HFF-Myc (cell line): ENCODE measurements at regions not wholly inside any gene's neighbourhood (a gene's known extent, or its start where the extent isn't known, plus 50 kb on each side); places are given as distances from the start of the nearest gene placed in this dataset.
"Not testable (repeated sequence)": the region's sequence is repeated elsewhere in the genome, so short reads cannot be mapped to it uniquely, and the experiment has no call there.

ENCODE experiments used
- DNase-seq: peaks from one replicate; pipeline ENCODE4 v3.0.0-alpha.2; 2011; ENCODE audit warnings: low read depth; ENCODE audit errors: extremely low read depth
- H3K4me3 ChIP-seq: replicated peaks from 2 replicates; pipeline ENCODE4 v1.5.1; 2011; ENCODE audit warnings: low read depth, mild to moderate bottlenecking, control low read depth, low read length
- CTCF ChIP-seq: IDR thresholded peaks from 2 replicates; pipeline ENCODE4 v1.5.1; 2012; ENCODE audit warnings: mild to moderate bottlenecking, low read depth, low read length, control low read depth; ENCODE audit errors: missing control alignments

GRCh38 chr19:37313335-37313627, 57.6 kb upstream of the ZNF527 start:
- DNase-seq: no peak
- no peak for TF ChIP-seq CTCF
- no peak overlapping the region for H3K4me3 ChIP-seq

GRCh38 chr19:37317403-37318209, 53.3 kb upstream of the ZNF527 start:
- DNase-seq: peak; percentile 99
- TF ChIP-seq CTCF: no peak

GRCh38 chr19:37320988-37321387, 49.9 kb upstream of the ZNF527 start:
- not testable (repeated sequence) for DNase-seq, H3K4me3 ChIP-seq

More at GRCh38 chr19:37317403-37318209, 53.3 kb upstream of the ZNF527 start:
- peak overlapping the region; percentile 67 for H3K4me3 ChIP-seq
